HG02973 (cell line): ENCODE measurements at regions not wholly inside any gene's neighbourhood (a gene's known extent, or its start where the extent isn't known, plus 50 kb on each side); places are given as distances from the start of the nearest gene placed in this dataset.
"Not testable (repeated sequence)": the region's sequence is repeated elsewhere in the genome, so short reads cannot be mapped to it uniquely, and the experiment has no call there.

Experiments used
- ATAC-seq: cut with Tn5 transposase; IDR thresholded peaks from one replicate; pipeline ENCODE4 v1.9.1; 2021; ENCODE audit warnings: moderate library complexity; ENCODE audit not compliant: unreplicated experiment

DNA sequence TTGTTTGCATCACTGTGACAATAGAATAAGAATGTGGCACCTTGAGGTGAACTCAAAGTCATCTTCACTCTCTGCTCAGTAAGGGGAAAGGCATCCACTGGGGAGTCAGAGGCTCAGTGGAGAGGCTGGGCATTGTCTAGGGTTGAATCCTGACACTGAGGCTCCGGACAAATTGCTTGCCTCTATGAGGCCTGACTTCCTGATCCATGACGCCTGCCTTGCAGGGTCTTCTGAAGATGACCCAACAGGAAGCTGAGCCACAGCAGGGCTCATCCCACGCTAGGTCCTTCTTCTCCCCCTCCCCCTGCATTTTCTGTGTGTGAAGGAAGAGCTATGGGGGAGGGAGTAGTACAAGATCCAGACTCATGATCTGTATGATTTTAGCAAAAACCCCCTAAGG, 265.1 kb downstream of the SH3BP4 start:
- no peak for ATAC-seq

DNA sequence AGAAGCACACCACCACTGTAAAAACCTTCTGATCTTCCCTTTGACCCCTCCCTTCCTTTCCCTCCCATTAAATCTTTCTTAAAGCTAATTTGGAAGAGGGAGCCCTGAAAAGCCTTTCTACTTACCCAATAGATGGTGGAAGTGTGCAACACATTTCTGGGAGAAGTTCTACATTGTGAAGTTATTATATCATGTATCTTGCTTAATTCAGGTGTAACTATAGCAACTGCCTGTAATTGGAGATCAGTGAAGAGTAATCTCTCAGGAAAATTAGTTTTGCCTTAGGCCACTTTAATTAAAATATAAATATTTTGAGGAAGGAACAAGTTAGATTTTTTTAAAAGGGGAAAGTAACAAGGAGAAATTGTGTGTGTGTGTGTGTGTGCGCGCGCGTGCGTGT, 266.0 kb downstream of the SH3BP4 start:
- no peak for ATAC-seq

DNA sequence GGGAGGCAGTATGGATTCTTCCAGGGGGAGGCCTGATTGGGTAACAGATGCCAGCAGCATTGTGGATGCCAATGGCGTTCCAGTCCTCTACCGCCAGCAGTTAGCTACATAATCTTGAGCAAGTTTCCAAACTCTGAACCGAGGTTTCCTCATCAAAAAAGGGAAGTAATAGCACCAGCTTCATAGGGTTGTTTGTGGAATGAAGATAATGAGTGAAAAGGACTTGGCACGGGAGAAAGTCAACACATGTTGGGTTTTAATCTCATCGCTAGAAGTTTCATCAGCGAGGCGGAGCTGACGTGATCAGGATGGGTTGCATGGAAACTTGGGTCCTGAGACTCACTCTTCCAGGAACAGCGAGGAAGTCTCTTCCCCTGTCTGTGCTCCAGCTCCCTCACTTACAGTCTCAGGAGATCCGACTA, 266.7 kb downstream of the SH3BP4 start:
- ATAC-seq: no peak

DNA sequence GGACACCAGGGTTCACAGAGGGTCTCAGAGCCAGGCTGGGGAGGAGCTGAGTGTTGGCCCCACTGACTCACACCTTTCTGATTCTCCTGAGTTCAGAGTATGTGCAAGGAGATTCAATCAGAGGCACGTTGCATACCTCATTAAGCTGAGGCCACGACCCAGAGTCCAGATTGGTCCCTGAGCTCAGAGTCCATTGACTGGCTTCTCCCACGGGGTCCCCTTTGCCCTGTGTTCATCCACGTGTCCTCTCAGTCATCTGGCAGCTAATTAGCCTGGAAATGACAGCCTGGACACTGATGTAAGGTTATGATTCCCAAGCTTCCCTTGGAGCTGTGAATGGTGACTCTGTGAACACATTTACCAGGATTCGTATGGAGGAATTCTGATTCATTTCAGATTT, 267.2 kb downstream of the SH3BP4 start:
- no peak for ATAC-seq

DNA sequence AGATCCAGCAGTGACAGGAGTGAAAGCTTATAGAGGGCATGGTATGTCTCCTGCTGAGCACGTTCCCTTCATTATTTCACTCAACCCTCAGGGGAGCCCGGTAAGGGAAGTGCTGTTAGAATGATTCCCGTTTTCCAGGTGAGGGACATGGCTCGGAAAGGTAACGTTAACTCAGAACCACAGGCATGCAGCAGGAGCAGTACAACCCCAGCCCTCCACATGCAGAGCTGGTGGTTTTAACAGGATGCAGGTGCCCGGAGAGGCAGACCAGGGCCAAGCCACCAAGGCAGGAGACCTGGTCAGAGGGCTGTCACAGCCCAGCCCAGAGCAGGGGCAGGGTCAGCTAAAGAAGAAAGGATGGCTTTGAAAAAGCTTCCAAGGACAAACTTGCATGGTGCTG, 268.5 kb downstream of the SH3BP4 start:
- no peak for ATAC-seq

DNA sequence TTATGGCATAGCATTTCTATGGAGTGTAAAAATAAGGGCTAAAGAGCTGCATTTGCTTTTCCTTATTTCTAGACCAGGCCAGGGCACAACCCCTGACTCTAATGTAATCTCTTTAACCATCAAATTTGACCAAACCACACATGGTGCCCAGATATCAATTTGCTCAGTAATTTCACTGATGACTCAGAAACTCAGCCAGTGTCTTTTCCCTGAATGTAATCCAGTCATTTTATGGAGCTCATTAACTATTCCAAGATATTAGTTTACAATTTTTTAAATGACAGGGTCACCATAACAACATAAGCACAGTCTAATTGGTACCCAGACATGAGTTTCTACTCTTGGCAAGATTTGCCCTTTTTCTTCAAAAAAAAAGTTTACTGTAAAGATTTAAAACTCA, 270.8 kb upstream of the AGAP1 start:
- ATAC-seq: no peak

DNA sequence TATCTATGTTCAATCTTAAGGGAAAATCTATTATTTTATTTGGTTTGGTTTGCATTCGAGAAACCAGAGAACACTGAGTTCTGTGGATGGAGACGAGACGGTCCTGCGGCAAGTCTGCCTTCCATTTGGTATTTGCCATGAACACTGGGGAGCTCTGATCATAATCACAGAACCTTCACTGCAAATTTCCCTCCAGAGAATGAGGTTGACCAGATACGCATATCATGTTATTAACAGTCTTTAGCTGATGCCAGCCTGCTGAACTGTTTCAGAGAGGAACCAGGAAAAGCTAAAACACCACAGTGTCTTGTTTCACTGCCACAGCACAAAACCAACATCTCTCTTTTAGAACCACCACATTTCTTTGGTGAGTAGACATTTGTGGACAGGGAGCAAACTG, 269.4 kb upstream of the AGAP1 start:
- ATAC-seq: no peak

DNA sequence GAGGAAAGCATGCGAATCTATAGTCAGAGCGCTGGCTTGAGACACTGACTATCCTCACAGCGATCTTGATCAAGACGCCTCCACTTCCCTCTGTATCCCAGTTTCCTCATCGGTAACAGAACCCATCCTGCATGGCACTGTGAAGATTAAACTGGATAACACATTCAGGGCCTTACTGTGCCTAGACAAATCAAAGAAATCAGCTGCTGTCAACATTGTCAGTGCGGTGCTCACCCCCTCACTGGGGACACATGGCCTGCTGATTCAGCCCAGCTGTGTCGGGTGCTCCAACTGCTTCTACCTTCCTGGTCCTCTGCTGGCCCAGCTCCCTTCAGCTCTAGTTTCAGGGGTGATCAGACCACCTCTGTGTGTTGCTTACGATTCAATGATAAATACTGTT, 268.6 kb upstream of the AGAP1 start:
- ATAC-seq: no peak

DNA sequence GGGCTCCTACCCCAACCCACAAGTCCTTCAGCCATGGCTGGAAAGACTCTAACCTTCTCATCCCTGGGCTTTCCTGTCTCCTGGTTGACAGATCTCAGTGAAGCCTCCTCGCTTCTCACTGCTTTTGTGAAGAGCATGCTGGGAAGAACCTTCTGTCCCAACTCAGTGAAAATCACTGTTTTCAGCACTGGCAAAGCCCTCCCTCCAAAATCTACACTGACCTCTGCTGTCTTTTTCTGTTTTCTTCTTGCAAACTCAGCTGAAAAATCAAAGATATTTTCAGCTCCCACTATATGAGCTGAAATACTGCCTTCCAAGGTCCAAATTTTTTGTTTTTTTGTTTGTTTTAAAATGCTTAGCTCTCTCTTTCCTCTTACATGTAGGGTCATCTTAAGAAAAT, 266.3 kb upstream of the AGAP1 start:
- ATAC-seq: no peak

DNA sequence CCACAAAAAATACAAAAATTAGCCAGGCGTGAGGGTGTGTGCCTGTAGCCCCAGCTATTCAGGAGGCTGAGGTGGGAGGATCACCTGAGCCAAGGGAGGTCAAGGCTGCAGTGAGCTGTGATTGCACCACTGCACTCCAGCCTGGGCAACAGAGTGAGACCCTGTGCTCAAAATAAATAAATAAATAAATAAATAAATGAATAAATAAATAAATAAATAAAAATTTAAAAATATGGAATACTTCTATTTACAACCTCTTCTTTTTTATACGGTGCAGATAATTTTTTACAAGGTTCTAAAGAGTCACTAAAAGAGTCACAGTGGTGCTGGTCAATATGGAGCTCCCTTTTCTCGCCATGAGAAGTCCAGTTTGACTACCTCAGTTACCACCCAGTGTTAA, 265.4 kb upstream of the AGAP1 start:
- ATAC-seq: not testable (repeated sequence)

DNA sequence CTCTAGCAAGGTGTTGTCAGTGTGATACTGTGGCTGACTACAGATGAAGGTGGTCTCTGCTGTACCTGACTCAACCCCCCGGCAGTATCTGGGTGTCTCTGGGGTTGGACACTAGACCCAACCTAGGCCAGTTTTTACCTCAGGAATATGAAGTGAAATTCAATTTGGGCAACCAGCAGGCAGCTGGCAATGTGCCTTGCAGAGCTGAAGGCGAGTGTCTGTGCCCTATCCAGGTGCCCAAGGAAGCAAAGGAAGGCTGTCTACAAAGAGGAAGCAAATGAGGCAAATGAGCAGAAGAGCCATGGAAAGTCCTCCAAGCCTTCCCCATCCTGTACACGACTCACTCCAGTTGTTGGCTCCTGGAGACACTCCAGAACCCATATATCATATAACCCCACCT, 264.6 kb upstream of the AGAP1 start:
- ATAC-seq: no peak

DNA sequence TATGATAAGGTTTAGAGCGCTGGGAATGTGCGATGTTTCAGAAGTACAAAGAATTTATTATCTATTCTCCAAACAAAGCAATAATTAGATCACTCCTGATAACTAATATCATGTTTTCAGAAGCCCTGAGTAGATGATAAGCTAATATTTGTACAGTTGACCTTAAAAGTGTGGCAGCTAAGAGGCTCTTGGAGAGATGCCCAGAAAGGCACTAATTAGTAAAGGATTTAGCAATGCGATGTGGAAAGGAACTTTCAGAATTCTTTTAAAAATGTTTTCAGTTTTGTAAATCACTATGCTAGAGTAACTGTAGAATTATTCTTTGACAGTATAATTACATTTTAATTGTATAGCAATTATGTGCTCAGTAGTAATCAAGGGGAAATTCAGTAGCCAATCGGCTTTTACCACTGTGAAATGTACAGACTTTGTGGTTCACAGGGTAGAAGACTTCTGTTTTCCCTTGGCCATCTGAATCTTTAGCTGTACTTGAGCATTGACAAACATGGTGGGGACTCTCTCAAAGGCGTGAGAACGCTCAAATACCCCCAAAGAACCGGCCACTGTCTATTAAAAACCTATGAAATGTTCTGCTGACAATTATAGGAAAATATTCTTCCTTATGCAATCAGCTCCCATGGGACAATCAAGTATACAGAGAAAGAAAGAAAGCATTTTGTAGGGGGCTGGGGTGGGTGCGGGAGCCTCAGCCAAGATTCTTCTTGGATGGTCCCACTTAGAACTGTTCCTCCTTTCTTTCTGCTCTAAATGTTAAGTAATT, 262.8 kb upstream of the AGAP1 start:
- ATAC-seq: no peak

DNA sequence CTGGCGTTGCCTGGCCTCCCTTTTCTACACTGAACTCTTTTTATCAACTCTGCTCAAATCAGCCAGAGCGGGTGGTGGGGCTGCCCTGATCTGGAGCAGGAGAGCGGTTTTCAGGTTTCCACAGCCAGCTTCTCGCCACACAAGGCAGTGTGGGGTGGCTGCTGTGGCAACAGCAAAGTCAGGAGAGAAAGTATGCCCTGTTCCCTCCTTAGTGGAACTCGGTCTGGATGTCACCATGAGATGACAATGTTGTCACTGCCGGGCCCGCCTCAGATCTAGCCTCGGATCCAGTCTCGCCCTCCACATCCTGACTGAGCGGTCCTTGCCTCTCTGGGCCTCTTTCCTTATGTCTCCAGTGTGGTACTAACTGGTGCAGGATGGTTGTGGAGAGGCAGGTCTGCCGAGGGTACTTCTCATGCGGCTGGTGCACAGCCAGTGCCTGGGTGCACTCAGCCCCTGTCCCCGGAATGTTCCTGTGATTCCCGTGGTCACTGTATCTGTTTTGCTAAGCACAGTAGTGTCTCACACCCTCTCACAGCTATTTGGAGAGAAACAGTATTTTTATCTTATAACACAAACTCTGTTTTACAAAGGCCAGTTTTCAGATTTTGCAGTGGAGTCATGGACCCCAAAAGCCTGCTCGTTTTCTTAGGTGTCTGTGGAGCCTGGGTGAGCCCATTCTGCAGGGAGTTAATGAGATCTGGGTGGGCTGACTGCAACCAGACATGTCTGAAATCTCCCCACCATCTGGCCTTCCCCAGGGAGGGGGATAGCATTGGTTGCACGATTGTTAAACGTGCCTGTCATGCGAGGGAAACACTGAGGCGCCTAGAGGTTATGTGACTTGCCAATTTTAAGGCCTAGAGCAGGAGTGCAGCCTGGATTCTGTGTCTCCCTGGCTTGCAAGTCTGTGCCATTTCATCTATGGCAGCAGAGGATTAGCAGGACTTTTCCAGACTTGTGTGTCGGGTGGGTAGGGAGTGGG, 261.1 kb upstream of the AGAP1 start:
- ATAC-seq: no peak

DNA sequence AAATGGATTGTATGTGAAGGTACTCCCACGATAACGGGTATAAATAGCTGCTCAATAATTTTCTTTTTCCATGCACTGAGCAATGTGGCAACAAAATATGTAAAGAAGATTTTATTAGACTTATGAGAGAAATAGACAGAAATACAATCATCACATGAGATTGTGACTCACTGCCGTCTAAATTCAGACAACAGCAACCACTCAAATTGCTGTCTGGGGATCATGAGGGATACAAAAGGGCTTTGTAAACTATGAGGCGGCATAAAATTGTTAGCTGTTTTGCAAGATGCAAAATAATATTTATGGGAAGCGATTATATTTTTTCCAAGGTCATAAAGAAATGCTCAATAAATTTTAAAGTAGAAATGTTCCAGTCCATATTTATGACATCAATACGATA, 259.1 kb upstream of the AGAP1 start:
- no peak for ATAC-seq

DNA sequence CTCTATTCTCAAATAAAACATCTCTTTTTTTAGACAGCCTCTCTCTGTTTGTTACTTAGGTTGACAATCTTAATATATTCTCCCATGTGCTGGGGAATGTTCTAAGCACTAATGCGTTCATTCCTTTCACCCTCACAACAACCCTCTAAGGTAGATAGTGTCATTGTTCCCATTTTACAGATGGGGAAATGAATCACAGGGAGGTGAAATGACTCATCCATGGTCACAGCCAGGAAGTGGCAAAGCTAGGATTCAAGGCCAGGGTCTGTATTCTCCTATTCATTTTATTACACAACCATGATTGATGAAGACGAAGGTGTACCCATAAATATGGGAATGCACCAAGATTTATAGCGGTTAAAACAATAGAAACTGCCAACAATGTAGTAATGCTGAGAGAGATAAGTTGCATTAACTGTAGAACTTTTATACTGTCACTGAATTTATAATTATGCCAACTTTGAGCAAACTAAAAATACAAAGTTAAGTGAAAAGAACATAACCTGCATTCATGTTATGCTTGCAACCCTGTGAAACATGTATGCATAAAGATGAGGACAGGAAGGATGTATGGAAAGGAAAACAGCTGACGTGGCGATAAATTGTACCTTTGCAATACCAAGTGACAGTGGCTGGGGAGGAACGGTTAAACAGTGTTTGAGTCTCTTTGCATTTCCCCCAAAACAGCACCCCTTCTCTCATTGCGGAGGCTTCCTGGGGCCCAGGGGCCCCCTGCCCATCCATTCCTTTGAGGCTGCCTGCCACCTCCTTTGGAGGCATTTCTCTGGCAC, 257.7 kb upstream of the AGAP1 start:
- ATAC-seq: no peak

DNA sequence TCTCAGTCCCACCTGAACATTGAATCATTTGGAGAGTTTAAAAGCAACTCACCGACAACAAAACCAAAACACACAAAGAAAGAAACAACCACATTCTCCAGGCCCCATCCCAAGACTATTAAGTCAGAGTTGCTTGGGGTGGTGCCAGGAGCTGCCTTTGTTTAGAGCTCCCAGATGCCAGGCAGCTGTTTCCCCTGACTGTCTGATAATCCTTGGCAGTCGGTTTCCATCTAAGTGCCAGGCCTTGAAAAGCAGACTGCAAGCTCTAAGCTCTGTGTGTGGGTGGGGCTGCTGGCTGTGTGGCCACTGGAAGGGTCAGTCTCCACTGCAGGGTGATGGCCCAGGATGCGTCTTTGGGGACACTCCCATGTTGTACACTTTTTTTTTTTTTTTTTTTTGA, 255.3 kb upstream of the AGAP1 start:
- no peak for ATAC-seq

DNA sequence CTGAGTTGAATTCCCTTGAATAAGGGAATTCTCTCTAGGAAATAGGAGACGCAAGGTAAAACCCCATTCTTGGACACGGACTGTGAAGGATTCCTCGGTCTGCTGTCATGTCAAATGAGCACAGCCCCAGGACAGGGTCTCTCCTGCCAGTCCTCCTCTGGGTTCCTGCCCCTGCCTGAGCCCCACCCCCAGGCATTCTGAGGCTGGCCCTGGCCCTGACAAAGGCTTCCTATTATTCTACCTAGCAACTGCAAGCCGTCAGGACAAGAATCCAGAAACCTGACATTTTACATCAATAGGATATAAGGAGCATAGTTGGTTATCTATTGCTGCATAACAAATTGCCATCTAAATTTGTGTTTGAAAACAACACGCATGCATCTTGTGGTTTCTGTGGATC, 253.3 kb upstream of the AGAP1 start:
- no peak for ATAC-seq

DNA sequence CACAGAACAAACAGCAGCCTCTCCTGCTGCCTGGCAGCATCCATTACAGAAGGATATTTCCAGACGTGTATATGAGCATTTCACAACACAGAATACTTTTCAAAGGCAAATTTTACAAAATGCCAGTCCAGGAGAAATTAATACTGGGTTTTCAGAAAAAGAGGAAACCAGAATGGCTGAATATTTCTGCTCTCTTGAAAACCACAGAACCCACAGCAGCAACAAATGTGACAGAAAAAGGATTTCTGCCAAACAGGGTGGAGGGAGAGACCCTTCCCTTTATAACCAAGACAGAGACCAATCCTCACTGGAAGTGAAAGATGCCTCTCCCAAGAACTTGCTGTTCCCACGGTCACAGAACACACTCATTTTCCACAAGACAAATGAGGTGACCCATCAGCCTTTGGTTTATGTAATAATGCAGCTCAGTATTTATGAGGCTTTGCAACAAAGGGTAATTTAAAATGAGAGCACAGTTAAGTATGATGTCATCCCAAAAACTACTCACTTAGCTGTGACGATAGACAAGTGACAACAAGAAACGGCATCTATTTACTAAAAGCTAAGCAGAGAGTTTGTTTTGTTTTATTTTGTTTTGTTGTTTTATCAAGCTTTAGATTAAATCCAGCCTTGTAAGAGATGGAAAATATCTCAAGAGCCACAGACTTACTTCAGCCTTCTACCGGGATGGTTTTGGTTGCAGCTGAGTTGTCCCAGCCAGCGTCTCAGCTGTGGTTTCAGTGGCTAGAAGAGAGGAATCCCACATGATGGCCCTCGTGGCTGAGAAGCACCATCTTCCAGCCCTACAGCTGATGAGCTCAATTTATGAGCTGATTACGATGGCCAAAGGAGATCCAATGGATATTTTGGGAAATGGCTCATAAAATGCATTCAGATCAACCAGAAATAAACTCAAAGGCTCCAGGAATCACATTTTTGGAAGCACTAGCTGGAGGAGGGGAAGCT, 249.3 kb upstream of the AGAP1 start:
- ATAC-seq: no peak

DNA sequence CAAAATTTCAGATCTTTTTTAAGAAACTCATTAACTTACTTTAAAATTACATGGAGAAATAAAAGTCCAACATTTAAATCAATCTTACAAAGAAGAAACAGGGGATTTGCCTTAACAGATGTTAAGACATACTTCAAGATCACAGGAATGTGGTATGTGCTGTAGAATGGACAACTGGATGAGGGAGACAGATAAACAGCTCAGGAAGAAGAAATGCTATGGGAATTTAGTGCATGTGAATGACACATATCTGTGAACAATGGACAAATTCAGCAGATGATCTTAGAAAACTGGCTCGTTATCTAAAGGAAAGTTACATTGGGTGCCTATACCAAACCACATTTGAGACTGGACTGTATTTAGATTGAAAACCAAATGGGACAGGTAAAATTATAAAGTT, 246.8 kb upstream of the AGAP1 start:
- ATAC-seq: no peak

DNA sequence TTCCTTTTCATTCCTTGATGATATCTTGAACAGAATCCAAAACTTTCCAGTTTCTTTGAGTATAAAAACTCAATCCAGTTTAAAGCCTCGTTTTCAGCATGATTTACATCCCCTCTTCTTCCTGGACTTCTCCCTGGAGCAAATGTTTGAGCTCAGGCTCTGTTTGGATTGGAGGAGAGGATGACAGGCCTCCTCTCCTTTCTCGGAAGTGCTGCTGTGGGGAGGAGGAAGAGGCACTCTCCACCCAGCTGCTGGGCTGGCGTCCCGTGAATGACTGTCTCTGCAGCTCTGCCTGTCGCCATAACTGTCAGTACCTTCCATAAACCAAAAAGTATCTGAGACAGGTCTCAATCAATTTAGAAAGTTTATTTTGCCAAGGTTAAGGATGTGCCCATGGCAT, 238.2 kb upstream of the AGAP1 start:
- ATAC-seq: no peak
